H9 (cell line): ENCODE measurements at regions not wholly inside any gene's neighbourhood (a gene's known extent, or its start where the extent isn't known, plus 50 kb on each side); places are given as distances from the start of the nearest gene placed in this dataset.

Experiments used
- DNase-seq: peaks from one replicate; pipeline ENCODE4 v3.0.0-alpha.2; 2017
- H2AFZ ChIP-seq: one replicate; pipeline ENCODE4 v1.6.1; 2013; ENCODE audit warnings: mild to moderate bottlenecking, low read length, control low read depth, moderate library complexity
- H2AK5ac ChIP-seq: 2 replicates; pipeline ENCODE4 v1.6.1; 2013; ENCODE audit warnings: low read length, control low read depth, mixed read lengths; ENCODE audit not compliant: insufficient read length
- H2BK120ac ChIP-seq: one replicate; pipeline ENCODE4 v1.6.1; 2013; ENCODE audit warnings: low read depth, mild to moderate bottlenecking, low read length, control low read depth, inconsistent platforms; ENCODE audit not compliant: poor library complexity, severe bottlenecking
- H2BK12ac ChIP-seq: 2 replicates; pipeline ENCODE4 v1.6.1; 2013; ENCODE audit warnings: low read length, control low read depth, mixed read lengths, low read depth; ENCODE audit not compliant: insufficient read length
- H2BK15ac ChIP-seq: 2 replicates; pipeline ENCODE4 v1.6.1; 2013; ENCODE audit warnings: low read depth, low read length, control low read depth
- H2BK20ac ChIP-seq: one replicate; pipeline ENCODE4 v1.6.1; 2013; ENCODE audit warnings: low read depth, mild to moderate bottlenecking, low read length, control low read depth, inconsistent platforms; ENCODE audit not compliant: poor library complexity, severe bottlenecking
- H2BK5ac ChIP-seq: 2 replicates; pipeline ENCODE4 v1.6.1; 2013; ENCODE audit warnings: low read length, control low read depth, mixed read lengths; ENCODE audit not compliant: insufficient read length
- H3K14ac ChIP-seq: 2 replicates; pipeline ENCODE4 v1.6.1; 2013; ENCODE audit warnings: low read length, control low read depth; ENCODE audit not compliant: insufficient read depth
- H3K18ac ChIP-seq: 2 replicates; pipeline ENCODE4 v1.6.1; 2013; ENCODE audit warnings: low read depth, mild to moderate bottlenecking, mixed read lengths, low read length, control low read depth; ENCODE audit not compliant: insufficient read length
- H3K23ac ChIP-seq: 2 replicates; pipeline ENCODE4 v1.6.1; 2013; ENCODE audit warnings: low read length, control low read depth, mixed read lengths, low read depth; ENCODE audit not compliant: insufficient read length
- H3K23me2 ChIP-seq: 2 replicates; pipeline ENCODE4 v1.6.1; 2013; ENCODE audit warnings: low read depth, mild to moderate bottlenecking, mixed read lengths, low read length, control low read depth; ENCODE audit not compliant: insufficient read length, poor library complexity, severe bottlenecking
- H3K27ac ChIP-seq: 2 replicates; pipeline ENCODE4 v1.5.1; 2013; ENCODE audit warnings: low read length, control low read depth, mixed read lengths, low read depth; ENCODE audit not compliant: insufficient read length
- H3K27me3 ChIP-seq: 2 replicates; pipeline ENCODE4 v1.6.1; 2013; ENCODE audit warnings: low read length, control low read depth, inconsistent platforms; ENCODE audit not compliant: insufficient read depth
- H3K4ac ChIP-seq: 2 replicates; pipeline ENCODE4 v1.6.1; 2013; ENCODE audit warnings: low read depth, mild to moderate bottlenecking, control low read depth, inconsistent platforms, low read length, moderate library complexity
- H3K4me1 ChIP-seq: 2 replicates; pipeline ENCODE4 v1.6.1; 2013; ENCODE audit warnings: low read length, control low read depth, inconsistent platforms; ENCODE audit not compliant: insufficient read depth
- H3K4me2 ChIP-seq: 2 replicates; pipeline ENCODE4 v1.6.1; 2013; ENCODE audit warnings: low read length, control low read depth, mixed read lengths; ENCODE audit not compliant: insufficient read length, insufficient read depth
- H3K56ac ChIP-seq: 2 replicates; pipeline ENCODE4 v1.6.1; 2013; ENCODE audit warnings: low read depth, mild to moderate bottlenecking, mixed read lengths, low read length, control low read depth; ENCODE audit not compliant: insufficient read length
- H3K79me1 ChIP-seq: 2 replicates; pipeline ENCODE4 v1.6.1; 2013; ENCODE audit warnings: low read depth, mild to moderate bottlenecking, moderate library complexity, low read length, control low read depth, inconsistent platforms; ENCODE audit not compliant: insufficient read depth, poor library complexity, severe bottlenecking
- H3K79me2 ChIP-seq: 2 replicates; pipeline ENCODE4 v1.6.1; 2013; ENCODE audit warnings: low read length, control low read depth, inconsistent platforms; ENCODE audit not compliant: insufficient read depth
- H3K9ac ChIP-seq: 2 replicates; pipeline ENCODE4 v1.6.1; 2013; ENCODE audit warnings: low read length, control low read depth, mixed read lengths; ENCODE audit not compliant: insufficient read length; ENCODE audit errors: extremely low read depth
- H3K9me3 ChIP-seq: one replicate; pipeline ENCODE4 v1.6.1; 2013; ENCODE audit warnings: low read depth, low read length, inconsistent platforms; ENCODE audit not compliant: control insufficient read depth
- H3T11ph ChIP-seq: one replicate; pipeline ENCODE4 v1.6.1; 2013; ENCODE audit warnings: mild to moderate bottlenecking, low read length, control low read depth, inconsistent platforms
- H4K20me1 ChIP-seq: one replicate; pipeline ENCODE4 v1.6.1; 2013; ENCODE audit not compliant: control insufficient read depth, insufficient read length, insufficient read depth
- H4K5ac ChIP-seq: 2 replicates; pipeline ENCODE4 v1.6.1; 2013; ENCODE audit warnings: low read depth, mild to moderate bottlenecking, mixed read lengths, low read length, control low read depth; ENCODE audit not compliant: insufficient read length
- H4K8ac ChIP-seq: replicated peaks from 2 replicates; pipeline ENCODE4 v1.6.1; 2013; ENCODE audit warnings: low read length, control low read depth, mixed read lengths, low read depth; ENCODE audit not compliant: insufficient read length
- H4K91ac ChIP-seq: 2 replicates; pipeline ENCODE4 v1.6.1; 2013; ENCODE audit warnings: low read depth, mild to moderate bottlenecking, moderate library complexity, mixed read lengths, low read length, control low read depth; ENCODE audit not compliant: insufficient read length
- H3K27ac Mint-ChIP-seq, 3 experiments: 2 replicates in 2 of 3; 3 replicates in 1 of 3; pipeline ENCODE4 v1.8.0; 2020 to 2021; ENCODE audit warnings: mixed read lengths in 3 of 3, mild to moderate bottlenecking in 1 of 3, moderate library complexity in 1 of 3
- H3K27me3 Mint-ChIP-seq: 2 replicates; pipeline ENCODE4 v1.8.0; 2021; ENCODE audit warnings: low read depth, mild to moderate bottlenecking, moderate library complexity, mixed read lengths
- H3K36me3 Mint-ChIP-seq, 3 experiments: 2 replicates in 2 of 3; 3 replicates in 1 of 3; pipeline ENCODE4 v1.8.0; 2020 to 2021; ENCODE audit warnings: low read depth in 3 of 3, mixed read lengths in 3 of 3; ENCODE audit not compliant: insufficient read depth in 1 of 3
- H3K4me1 Mint-ChIP-seq, 2 experiments: 2 replicates each; pipeline ENCODE4 v1.8.0; 2020; ENCODE audit warnings: mixed read lengths in 2 of 2
- H3K4me3 Mint-ChIP-seq, 2 experiments: 2 replicates in 1 of 2; 3 replicates in 1 of 2; pipeline ENCODE4 v1.8.0; 2020 to 2021; ENCODE audit warnings: mild to moderate bottlenecking in 2 of 2, mixed read lengths in 2 of 2, moderate library complexity in 1 of 2
- H3K9me3 Mint-ChIP-seq, 2 experiments: 2 replicates in 1 of 2; 3 replicates in 1 of 2; pipeline ENCODE4 v1.8.0; 2020; ENCODE audit warnings: mild to moderate bottlenecking in 2 of 2, mixed read lengths in 2 of 2, moderate library complexity in 1 of 2
- CTCF ChIP-seq: fragments of 200-600 bp; sonication (generic); conservative IDR thresholded peaks from 3 replicates; pipeline ENCODE4 v1.8.0; 2021; ENCODE audit warnings: antibody characterized with exemption, mild to moderate bottlenecking
- WGBS: extraction: QIAGEN DNeasy Blood & Tissue Kit; methylation state at CpG from one replicate; pipeline ENCODE4 v1.1.7; 2013; ENCODE audit warnings: missing lambda C conversion rate, low lambda C conversion rate, mixed read lengths; ENCODE audit not compliant: insufficient read length; ENCODE audit errors: extremely low coverage; 5-methylcytosine and 5-hydroxymethylcytosine counted together

DNA sequence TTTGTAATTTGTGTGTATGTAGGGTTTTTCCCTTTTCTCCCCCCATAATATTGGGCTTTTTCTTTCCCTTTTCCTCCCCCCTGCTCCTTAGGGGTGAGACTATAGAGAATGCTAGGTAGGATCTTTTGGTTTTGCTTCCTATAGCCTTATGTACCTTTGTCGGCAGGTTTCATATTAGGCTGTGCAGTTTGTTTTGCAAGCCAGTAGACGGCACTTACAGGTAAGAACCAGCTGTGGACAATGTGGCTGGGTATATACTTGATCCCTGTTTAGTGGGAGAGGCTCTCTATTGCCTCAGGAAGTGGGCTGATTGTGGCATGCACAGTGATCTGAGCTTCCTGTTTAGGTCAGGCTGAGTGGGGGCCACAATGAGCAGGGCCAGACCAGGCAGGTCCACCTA, 359.2 kb upstream of the OBI1 start:
- no peaks in the 10 kb centered on the region for H4K20me1 ChIP-seq
- no peak overlapping the region for H2BK120ac ChIP-seq
- H3K27me3 ChIP-seq: no peaks in the 10 kb centered on the region
- H3K4me3 Mint-ChIP-seq: no peak overlapping the region
- H3K14ac ChIP-seq: no peak overlapping the region
- H3K27ac ChIP-seq: no peak overlapping the region
- H3K18ac ChIP-seq: no peak overlapping the region
- no peak overlapping the region for H4K5ac ChIP-seq
- no peak overlapping the region for H3K9ac ChIP-seq
- H2AFZ ChIP-seq: no peak overlapping the region
- no peak overlapping the region for H4K8ac ChIP-seq
- no peaks in the 10 kb centered on the region for H3K4me1 ChIP-seq
- H3K27me3 Mint-ChIP-seq: no peaks in the 10 kb centered on the region
- no peak overlapping the region for H3K27ac Mint-ChIP-seq
- H2BK5ac ChIP-seq: no peak overlapping the region
- no peaks in the 10 kb centered on the region for H3K23me2 ChIP-seq
- H3K23ac ChIP-seq: no peak overlapping the region
- H2AK5ac ChIP-seq: no peak overlapping the region
- H3K79me2 ChIP-seq: no peaks in the 10 kb centered on the region
- no peaks in the 10 kb centered on the region for H3K4me1 Mint-ChIP-seq
- peaks cover 6% of the 10 kb centered on the region for H3K9me3 ChIP-seq
- H2BK15ac ChIP-seq: no peak overlapping the region
- H3K9me3 Mint-ChIP-seq: peaks cover 18 to 19% of the 10 kb centered on the region in 2 experiments; a peak in 4 of 5 replicates
- H3K79me1 ChIP-seq: no peaks in the 10 kb centered on the region
- H3K4me2 ChIP-seq: no peak overlapping the region
- no peak overlapping the region for H2BK12ac ChIP-seq
- H4K91ac ChIP-seq: no peak overlapping the region
- H3K36me3 Mint-ChIP-seq: no peaks in the 10 kb centered on the region; a peak in 3 of 7 replicates
- H3T11ph ChIP-seq: no peak overlapping the region
- TF ChIP-seq CTCF: no peak
- WGBS: no CpG with 5 or more reads among the region's 2 CpGs
- H3K56ac ChIP-seq: no peak overlapping the region
- no peak overlapping the region for H2BK20ac ChIP-seq
- no peak for DNase-seq
- no peak overlapping the region for H3K4ac ChIP-seq
